PC-9 (cell line): ENCODE measurements at regions not wholly inside any gene's neighbourhood (a gene's known extent, or its start where the extent isn't known, plus 50 kb on each side); places are given as distances from the start of the nearest gene placed in this dataset.

ENCODE experiments used
- BruUV-seq: library from RNA; stranded (reverse); fragments of 400-500 nt; replicated peaks from 2 replicates; lab custom pipeline; 2021; lab: Mats Ljungman, UMichigan
- CTCF ChIA-PET: fragments of 300-600 bp; sonication (Branson Sonifier 250); formaldehyde crosslinking; loops from one replicate; lab custom pipeline; 2022; ENCODE audit warnings: antibody characterized with exemption; lab: Charles Lee
- POLR2A ChIA-PET: fragments of 300-600 bp; sonication (Branson Sonifier 250); formaldehyde crosslinking; loops from one replicate; lab custom pipeline; 2022; ENCODE audit warnings: antibody characterized with exemption; ENCODE audit not compliant: unreplicated experiment; lab: Charles Lee
- DNase-seq, 2 experiments: peaks; one replicate each; pipeline versions ENCODE4 v3.0.0 to v3.0.0-alpha.2; 2015 to 2022; ENCODE audit warnings: mixed read lengths in 1 of 2
- H2AFZ ChIP-seq: fragments of 200-600 bp; sonication (generic); 2 replicates; pipeline ENCODE4 v1.8.1; 2017; ENCODE audit warnings: antibody characterized with exemption
- H3F3A ChIP-seq: fragments of 200-600 bp; sonication (generic); 2 replicates; pipeline ENCODE4 v1.8.1; 2017; ENCODE audit warnings: antibody characterized with exemption, mild to moderate bottlenecking, low read depth; ENCODE audit not compliant: insufficient read depth
- H3K27ac ChIP-seq: fragments of 200-600 bp; sonication (generic); 2 replicates; pipeline ENCODE4 v1.6.1; 2016; ENCODE audit warnings: mixed run types
- H3K27me3 ChIP-seq: fragments of 200-600 bp; sonication (generic); 2 replicates; pipeline ENCODE4 v1.6.1; 2016; ENCODE audit warnings: low read depth, mixed run types; ENCODE audit not compliant: insufficient read depth
- H3K36me3 ChIP-seq: fragments of 200-600 bp; sonication (generic); 2 replicates; pipeline ENCODE4 v1.6.1; 2016; ENCODE audit warnings: low read depth, mixed run types
- H3K4me1 ChIP-seq: fragments of 200-600 bp; sonication (generic); replicated peaks from 2 replicates; pipeline ENCODE4 v1.6.1; 2016; ENCODE audit warnings: mixed run types; ENCODE audit not compliant: insufficient read depth
- H3K4me2 ChIP-seq: fragments of 200-600 bp; sonication (generic); 2 replicates; pipeline ENCODE4 v1.6.1; 2017; ENCODE audit warnings: mixed run types
- H3K4me3 ChIP-seq: fragments of 200-600 bp; sonication (generic); 2 replicates; pipeline ENCODE4 v1.6.1; 2016; ENCODE audit warnings: mixed run types
- H3K79me2 ChIP-seq: fragments of 200-600 bp; sonication (generic); 2 replicates; pipeline ENCODE4 v1.6.1; 2017; ENCODE audit warnings: low read depth, mixed run types
- H3K9me2 ChIP-seq: fragments of 200-600 bp; sonication (generic); 2 replicates; pipeline ENCODE4 v1.8.1; 2017; ENCODE audit warnings: mild to moderate bottlenecking; ENCODE audit not compliant: insufficient read depth
- H3K9me3 ChIP-seq: fragments of 200-600 bp; sonication (generic); 2 replicates; pipeline ENCODE4 v1.8.1; 2016; ENCODE audit warnings: low read depth; ENCODE audit not compliant: insufficient read depth
- H4K20me1 ChIP-seq: fragments of 200-600 bp; sonication (generic); 2 replicates; pipeline ENCODE4 v1.8.1; 2017; ENCODE audit not compliant: insufficient read depth
- EZH2 ChIP-seq: fragments of 200-600 bp; sonication (generic); IDR thresholded peaks from 2 replicates; pipeline ENCODE4 v1.8.0; 2017; ENCODE audit warnings: antibody characterized with exemption, low read depth
- intact Hi-C: fragments of 100-400 bp; cut with micrococcal nuclease; formaldehyde crosslinking; loops from one replicate; pipeline ENCODE4 v1.10.0; 2022; ENCODE audit not compliant: unreplicated experiment
- TF ChIP-seq, protein P1 (sequence below): fragments of 200-600 bp; sonication (generic); conservative IDR thresholded peaks from 2 replicates; pipeline ENCODE4 v1.6.1; 2017; ENCODE audit warnings: mixed run types, antibody characterized with exemption, mild to moderate bottlenecking, moderate library complexity

- H3F3A ChIP-seq, result peaks cover 36% of the 10 kb centered on the region; the same call in 1 of the 2 replicates
- H3K36me3 ChIP-seq, result no peaks in the 10 kb centered on the region
- H3K4me2 ChIP-seq, result no peak overlapping the region
- no TSS peak for BruUV-seq
- no peak overlapping the region for H3K4me3 ChIP-seq
- ChIA-PET POLR2A (no interaction called here), CTCF (no interaction called here)
- peaks cover 45% of the 10 kb centered on the region for H3K4me1 ChIP-seq
- no peaks in the 10 kb centered on the region for H3K9me2 ChIP-seq
- H3K9me3 ChIP-seq, result no peaks in the 10 kb centered on the region; the same call in 1 of the 2 replicates
- H4K20me1 ChIP-seq, result no peaks in the 10 kb centered on the region
- no peak overlapping the region for H2AFZ ChIP-seq
- TF ChIP-seq, protein P1, sequence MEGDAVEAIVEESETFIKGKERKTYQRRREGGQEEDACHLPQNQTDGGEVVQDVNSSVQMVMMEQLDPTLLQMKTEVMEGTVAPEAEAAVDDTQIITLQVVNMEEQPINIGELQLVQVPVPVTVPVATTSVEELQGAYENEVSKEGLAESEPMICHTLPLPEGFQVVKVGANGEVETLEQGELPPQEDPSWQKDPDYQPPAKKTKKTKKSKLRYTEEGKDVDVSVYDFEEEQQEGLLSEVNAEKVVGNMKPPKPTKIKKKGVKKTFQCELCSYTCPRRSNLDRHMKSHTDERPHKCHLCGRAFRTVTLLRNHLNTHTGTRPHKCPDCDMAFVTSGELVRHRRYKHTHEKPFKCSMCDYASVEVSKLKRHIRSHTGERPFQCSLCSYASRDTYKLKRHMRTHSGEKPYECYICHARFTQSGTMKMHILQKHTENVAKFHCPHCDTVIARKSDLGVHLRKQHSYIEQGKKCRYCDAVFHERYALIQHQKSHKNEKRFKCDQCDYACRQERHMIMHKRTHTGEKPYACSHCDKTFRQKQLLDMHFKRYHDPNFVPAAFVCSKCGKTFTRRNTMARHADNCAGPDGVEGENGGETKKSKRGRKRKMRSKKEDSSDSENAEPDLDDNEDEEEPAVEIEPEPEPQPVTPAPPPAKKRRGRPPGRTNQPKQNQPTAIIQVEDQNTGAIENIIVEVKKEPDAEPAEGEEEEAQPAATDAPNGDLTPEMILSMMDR, result no peak
- no peak for TF ChIP-seq EZH2
- DNase-seq, result no peak
- no peak overlapping the region for H3K27ac ChIP-seq
- no peaks in the 10 kb centered on the region for H3K27me3 ChIP-seq
- intact Hi-C loops, result loop anchor here (10.0 kb wide), 1 partner anchor 100 kb away; no protein-coding TSS in a partner anchor
- no peaks in the 10 kb centered on the region for H3K79me2 ChIP-seq
Observed at GRCh38 chr22:27624705-27625104, 176.9 kb downstream of the MN1 start.

DNA sequence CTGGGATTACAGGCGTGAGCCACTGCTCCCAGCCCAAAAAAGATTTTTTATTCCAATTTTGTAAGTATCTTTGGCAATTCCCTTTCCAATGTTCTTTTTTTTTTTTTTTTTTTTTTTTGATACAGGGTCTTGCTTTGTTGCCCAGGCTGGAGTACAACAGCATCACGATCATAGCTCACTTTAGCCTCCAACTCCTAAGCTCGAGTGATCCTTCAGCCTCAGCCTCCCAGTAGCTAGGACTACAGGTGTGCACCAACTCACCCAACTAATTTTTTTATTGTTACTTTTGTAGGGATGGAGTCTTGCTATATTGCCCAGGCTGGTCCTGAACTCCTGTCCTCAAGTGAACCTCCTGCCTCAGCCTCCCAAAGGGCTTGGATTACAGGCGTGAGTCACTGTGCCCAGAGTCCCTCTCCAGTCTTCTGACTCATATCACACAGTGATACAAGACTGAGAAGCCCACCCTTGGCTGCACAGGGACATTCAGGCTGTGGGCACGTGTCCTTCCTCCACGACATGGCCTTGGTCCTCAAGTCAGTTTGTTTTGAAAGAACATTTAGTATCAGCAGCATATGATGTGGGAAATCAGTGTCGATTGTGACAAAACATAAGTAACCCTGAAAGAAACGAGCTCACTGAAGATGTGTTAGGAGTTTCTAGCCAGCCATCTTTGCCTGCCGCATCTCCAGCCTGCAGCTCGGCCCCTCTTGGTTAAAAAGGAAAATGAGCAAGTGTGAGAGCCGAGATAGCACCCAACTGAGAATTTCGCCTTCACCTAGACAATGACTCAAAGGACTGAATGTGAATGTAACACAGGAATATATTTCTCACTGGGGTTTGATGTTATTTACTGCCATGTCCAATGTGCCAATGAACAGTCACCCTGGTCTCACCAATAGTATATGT lies 175.5 kb downstream of the MN1 start:
- no peak for DNase-seq
- intact Hi-C loops, result loop anchor here (10.0 kb wide), 1 partner anchor 99 kb away; no protein-coding TSS in a partner anchor
- Histone ChIP-seq H3K9me2 (no peaks in the 10 kb centered on the region), H3K4me1 (peaks cover 38% of the 10 kb centered on the region), H2AFZ (no peak overlapping the region), H3K27ac (no peak overlapping the region), H3K27me3 (no peaks in the 10 kb centered on the region), H3K79me2 (no peaks in the 10 kb centered on the region), H3K36me3 (no peaks in the 10 kb centered on the region), H3F3A (peaks cover 30% of the 10 kb centered on the region; the same call in 1 of the 2 replicates), H3K4me3 (no peak overlapping the region), H4K20me1 (no peaks in the 10 kb centered on the region), H3K4me2 (no peak overlapping the region), H3K9me3 (no peaks in the 10 kb centered on the region; the same call in 1 of the 2 replicates)
- no TSS peak for BruUV-seq
- TF ChIP-seq, protein P1, result no peak
- TF ChIP-seq EZH2, result no peak
- ChIA-PET POLR2A (no interaction called here), CTCF (interaction anchor here (0.5 to 0.6 kb wide), 2 partner anchors 79 to 788 kb away, joined by 3 to 4 read pairs; no protein-coding TSS in a partner anchor)

DNA sequence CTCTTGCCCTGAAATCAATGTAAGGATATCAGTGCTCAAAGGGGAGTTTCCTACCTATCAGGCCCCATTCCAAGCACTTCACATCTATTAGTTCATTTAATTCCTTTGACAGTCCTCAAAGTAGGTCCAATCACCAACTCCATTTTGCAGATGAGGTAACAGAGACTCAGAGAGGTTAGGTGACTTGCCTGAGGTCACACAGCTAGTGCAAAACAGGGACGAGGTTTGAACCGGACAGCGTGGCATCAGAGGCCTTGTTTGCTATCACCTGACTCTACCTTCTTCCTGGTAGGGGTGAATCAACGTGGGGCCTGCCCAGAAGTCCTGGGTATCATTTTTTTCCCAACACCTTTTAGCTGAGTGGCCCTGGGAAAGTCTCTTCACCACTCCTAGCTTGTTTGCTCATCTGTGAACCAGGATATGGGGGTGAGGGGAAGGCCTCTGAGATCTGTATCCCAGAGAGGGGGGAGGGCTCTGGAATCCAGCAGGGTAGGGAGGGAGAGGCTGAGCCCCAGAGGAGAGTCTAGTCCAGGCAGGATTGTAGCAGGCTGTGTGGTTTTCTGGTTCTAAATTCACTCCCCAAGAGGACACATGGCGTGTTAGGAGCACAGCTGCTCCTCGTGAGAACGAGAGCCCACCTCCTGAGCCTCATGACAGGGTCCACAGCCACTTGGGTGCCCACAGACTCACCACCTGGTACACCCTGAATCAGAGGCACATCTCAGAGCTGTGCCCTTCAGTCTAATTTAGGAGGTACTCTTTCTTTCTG lies 174.7 kb downstream of the MN1 start:
- ChIA-PET POLR2A (no interaction called here), CTCF (no interaction called here)
- no peaks in the 10 kb centered on the region for H3K79me2 ChIP-seq
- no peak overlapping the region for H3K4me2 ChIP-seq
- TF ChIP-seq, protein P1, result no peak
- no peak for TF ChIP-seq EZH2
- no peak overlapping the region for H2AFZ ChIP-seq
- H3K27me3 ChIP-seq, result no peaks in the 10 kb centered on the region
- DNase-seq, result peak in 1 of 2 experiments; percentile 48
- BruUV-seq, result no TSS peak
- H3K9me3 ChIP-seq, result no peaks in the 10 kb centered on the region; the same call in 1 of the 2 replicates
- peaks cover 30% of the 10 kb centered on the region for H3K4me1 ChIP-seq
- no peaks in the 10 kb centered on the region for H4K20me1 ChIP-seq
- no peak overlapping the region for H3K27ac ChIP-seq
- H3K36me3 ChIP-seq, result no peaks in the 10 kb centered on the region
- peaks cover 29% of the 10 kb centered on the region; the same call in 1 of the 2 replicates for H3F3A ChIP-seq
- intact Hi-C loops, result loop anchor here (10.0 kb wide), 1 partner anchor 98 kb away; no protein-coding TSS in a partner anchor
- no peaks in the 10 kb centered on the region for H3K9me2 ChIP-seq
- H3K4me3 ChIP-seq, result no peak overlapping the region
